NCI-H1105 (cell line): ENCODE measurements at regions not wholly inside any gene's neighbourhood (a gene's known extent, or its start where the extent isn't known, plus 50 kb on each side); places are given as distances from the start of the nearest gene placed in this dataset.

Experiments
- DNase-seq: peaks from one replicate; lab custom pipeline; 2025; lab: John Stamatoyannopoulos, UW

- DNase-seq, result no peak
Observed at GRCh38 chr5:173830421-173830820, 57.7 kb upstream of the CPEB4 start.

- DNase-seq, result no peak
Observed at GRCh38 chr5:173831196-173831914, 56.8 kb upstream of the CPEB4 start.

GRCh38 chr5:173832386-173832785 lies 55.8 kb upstream of the CPEB4 start:
- no peak for DNase-seq

DNA sequence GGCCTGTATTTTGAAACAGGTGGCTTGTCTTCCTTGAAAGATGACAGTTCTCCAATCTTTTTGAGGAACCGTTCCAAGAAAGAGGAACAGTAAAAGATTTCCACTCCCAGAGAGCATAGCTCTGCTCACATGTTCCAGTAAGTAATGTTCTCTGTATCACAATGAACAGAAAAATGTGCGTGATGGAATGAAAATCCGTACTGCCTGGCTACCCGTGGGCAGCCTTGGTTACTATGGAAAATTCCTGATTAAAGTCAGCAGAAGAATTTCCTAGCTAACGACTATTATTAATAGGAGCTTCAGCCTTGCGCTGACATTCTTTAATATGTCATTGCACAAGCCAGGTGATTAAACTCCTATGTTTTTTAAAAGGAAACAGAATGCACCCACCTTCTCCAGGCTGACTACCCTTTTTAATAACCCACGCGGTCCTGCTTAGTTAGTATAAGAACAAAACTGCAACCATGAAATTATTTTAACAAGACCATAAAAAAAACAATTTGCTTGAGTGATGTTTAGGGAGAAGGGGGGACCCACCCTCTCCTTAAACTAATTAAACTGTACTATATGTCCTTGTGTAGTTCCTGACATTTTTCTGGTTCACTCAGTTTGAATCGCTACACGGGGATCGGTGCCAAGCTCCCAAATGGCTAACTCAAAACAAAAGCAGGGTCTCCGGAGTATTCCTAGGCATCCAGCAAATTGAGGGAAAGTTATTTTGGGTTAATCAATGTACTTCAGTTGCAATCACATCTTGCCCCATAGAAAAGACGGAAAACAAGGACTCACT lies 54.8 kb upstream of the CPEB4 start:
- DNase-seq, result no peak

DNA sequence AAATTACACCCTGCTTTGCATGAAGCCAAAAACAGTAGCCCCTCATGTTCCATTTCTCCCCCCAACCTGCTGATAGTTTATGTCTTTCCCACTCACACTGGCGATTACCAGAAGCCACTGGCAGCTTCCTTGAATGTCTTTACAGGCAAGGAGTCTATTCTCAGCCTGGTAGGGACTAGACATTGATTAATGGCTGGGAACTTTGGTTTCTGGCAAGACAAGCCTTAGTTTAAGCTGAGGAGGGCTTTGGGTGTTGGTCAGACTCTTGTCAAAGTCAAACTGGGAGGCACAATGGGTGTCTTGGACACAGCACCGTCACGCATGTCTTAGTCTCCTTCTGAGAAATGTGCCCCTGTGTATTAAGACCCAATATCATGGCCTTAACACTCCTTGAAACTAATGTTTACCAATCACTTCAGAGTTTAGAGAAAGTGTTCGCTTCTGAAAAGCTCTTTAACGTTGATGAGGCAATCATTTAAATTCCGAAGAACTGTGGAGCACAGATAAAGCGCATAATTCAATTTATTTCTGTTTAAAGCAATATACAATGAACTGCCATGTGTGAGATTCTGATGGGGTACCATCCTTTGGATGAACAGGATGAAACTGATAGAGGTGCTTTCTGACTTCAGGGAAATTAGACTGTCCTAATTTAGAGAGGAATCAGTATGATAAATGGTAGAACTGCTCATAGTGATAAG lies 53.9 kb upstream of the CPEB4 start:
- no peak for DNase-seq

DNA sequence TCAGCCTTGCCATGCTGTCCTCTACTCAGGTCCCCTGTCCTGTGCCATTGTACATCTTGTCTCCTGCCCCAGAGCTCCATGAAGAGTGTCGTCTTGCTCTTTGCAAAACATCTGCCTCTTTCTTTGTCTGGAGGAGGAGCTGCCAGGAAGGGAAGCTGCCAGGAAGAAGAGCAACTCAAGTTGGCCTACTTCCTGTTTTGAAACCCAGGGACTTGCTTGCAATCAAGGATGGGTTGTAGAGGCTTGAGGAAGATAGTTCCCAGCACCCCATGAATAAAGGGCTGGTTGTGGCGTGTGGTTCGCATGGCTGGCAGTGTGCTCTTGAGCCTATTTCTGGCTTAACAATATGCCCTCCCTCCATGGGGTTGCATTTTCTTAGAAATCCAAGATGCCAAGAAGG lies 53.0 kb upstream of the CPEB4 start:
- DNase-seq, result no peak

DNA sequence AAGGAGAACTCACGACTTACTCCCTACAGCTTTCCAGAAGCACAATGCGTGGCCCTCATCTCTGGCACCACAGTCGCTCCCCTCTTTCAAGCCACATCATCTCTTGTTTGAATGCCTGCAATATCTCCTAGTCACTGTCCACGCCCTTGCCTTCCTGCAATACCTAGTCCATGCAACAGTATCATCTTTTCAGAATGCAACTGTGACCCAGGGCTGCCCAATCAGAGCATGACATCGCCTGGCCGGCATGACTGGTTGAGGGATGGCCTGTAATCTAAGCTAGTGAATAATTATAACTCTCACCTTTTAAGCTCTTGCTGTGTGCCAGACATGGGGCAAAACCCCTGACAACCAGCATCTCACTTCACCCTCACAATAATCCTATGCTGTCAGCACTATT lies 52.5 kb upstream of the CPEB4 start:
- no peak for DNase-seq

DNA sequence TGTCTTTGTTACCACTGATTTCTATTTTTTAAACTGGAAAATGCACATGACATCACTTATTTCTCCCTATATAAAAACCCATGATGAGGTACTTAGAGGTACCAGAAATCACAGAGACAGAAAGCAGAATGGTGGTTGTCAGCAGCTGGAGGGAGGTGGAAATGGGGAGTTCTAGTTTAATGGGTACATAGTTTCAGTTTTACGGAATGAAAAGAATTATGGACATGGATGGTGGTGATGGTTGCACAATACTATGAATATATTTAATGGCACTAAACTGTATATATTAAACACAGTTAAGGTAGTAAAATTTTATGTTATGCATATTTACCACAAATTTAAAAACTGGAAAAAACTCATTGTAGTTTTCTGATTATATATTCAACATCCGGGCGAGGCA lies 50.5 kb upstream of the CPEB4 start:
- DNase-seq, result no peak
